ENCODE measurements at regions not wholly inside any gene's neighbourhood (a gene's known extent, or its start where the extent isn't known, plus 50 kb on each side); places are given as distances from the start of the nearest gene placed in this dataset.

- TF ChIP-seq FOXK2 (IDR thresholded peaks at IDR 0.05) (no peak), ZNF384 (IDR thresholded peaks at IDR 0.05) (no peak), FOXM1 (IDR thresholded peaks at IDR 0.05; ENCODE audit: borderline replicate concordance) (no peak), SP1 (IDR thresholded peaks at IDR 0.05) (no peak), L3MBTL2 (conservative IDR thresholded peaks at IDR 0.05) (no peak), BHLHE40 (IDR thresholded peaks at IDR 0.05; ENCODE audit: borderline replicate concordance) (no peak), HDGF (IDR thresholded peaks at IDR 0.05; ENCODE audit: borderline replicate concordance) (no peak), FOXA1 (IDR thresholded peaks at IDR 0.05) (no peak), ARNT (IDR thresholded peaks at IDR 0.05) (no peak), SUZ12 (IDR thresholded peaks at IDR 0.05) (no peak), CTBP1 (IDR thresholded peaks at IDR 0.05; ENCODE audit: borderline replicate concordance) (no peak), TARDBP (IDR thresholded peaks at IDR 0.05) (no peak), NFRKB (IDR thresholded peaks at IDR 0.05) (no peak)
- TF ChIP-seq, protein P1, sequence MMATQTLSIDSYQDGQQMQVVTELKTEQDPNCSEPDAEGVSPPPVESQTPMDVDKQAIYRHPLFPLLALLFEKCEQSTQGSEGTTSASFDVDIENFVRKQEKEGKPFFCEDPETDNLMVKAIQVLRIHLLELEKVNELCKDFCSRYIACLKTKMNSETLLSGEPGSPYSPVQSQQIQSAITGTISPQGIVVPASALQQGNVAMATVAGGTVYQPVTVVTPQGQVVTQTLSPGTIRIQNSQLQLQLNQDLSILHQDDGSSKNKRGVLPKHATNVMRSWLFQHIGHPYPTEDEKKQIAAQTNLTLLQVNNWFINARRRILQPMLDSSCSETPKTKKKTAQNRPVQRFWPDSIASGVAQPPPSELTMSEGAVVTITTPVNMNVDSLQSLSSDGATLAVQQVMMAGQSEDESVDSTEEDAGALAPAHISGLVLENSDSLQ (IDR thresholded peaks at IDR 0.05), result no peak
Measured at GRCh38 chr11:69430566-69430965, 50.9 kb upstream of the LINC01488 start.
